ENCODE measurements at regions not wholly inside any gene's neighbourhood (a gene's known extent, or its start where the extent isn't known, plus 50 kb on each side); places are given as distances from the start of the nearest gene placed in this dataset.

DNA sequence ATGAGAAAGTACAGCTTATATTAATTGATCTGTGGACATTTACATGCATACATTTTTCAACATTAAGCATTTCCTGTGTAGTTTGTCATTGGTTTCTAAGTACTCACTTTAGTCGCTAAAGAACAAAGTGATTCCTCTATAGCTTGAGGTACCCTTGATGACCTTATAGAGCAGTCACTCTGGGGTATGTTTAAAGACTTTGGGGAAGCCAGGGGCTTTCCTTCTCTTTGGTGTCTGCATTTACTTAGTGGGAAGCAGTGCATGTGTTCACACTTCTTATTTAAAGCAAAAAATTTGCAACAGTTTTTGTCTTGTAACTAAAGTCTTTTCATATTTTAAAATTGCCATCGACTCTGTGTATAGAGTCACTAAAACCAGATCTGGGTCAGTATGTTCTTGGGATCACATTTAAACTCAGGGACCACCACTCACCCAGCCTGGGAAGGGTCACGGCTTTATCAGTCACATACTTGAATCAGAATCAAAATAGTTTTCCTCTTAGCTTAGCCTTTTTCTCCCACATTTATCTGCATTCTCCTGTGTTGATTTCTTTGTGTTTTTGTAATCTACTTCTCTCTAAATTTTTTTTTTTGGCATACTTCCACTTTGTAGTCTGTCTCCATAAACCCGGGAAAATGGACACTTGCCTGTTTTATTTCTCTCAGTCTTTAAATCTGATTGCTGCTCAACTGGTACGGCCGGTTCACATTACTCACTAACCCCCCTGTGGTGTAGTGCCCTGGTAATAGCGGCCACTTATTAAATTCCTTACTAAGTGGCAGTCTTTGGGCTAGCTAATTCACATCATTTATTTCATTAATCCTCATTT lies 143.9 kb upstream of the FBN2 start:
- TF ChIP-seq POLR2A (IDR thresholded peaks at IDR 0.05) (no peak), CTCF (IDR thresholded peaks at IDR 0.05 in 4 of 5, conservative IDR thresholded peaks at IDR 0.05 in 1 of 5) (no peak)

GRCh38 chr5:128682669-128683068 lies 144.6 kb upstream of the FBN2 start:
- intact Hi-C loops (cut with DNase I; ENCODE audit: low total_unique reads) (no loop called here), in situ Hi-C loops (cut with MboI; ENCODE audit: low sequenced_read_pairs in 4 of 4) (no loop called here)
- Histone ChIP-seq H3K27me3 (no peaks in the 10 kb centered on the region), H3K27ac (no peak overlapping the region), H3K4me1 (no peaks in the 10 kb centered on the region), H3K4me3 (no peak overlapping the region), H3K9me3 (no peaks in the 10 kb centered on the region), H3K36me3 (no peaks in the 10 kb centered on the region)
- ATAC-seq (no peak), DNase-seq (no peak)
- TF ChIP-seq POLR2A (IDR thresholded peaks at IDR 0.05), result no peak

More for the DNA sequence above, 143.9 kb upstream of the FBN2 start:
- DNase-seq, result no peak
- Histone ChIP-seq H3K4me3 (no peak overlapping the region), H3K27ac (no peak overlapping the region), H3K36me3 (no peaks in the 10 kb centered on the region), H3K4me1 (no peaks in the 10 kb centered on the region), H3K27me3 (no peaks in the 10 kb centered on the region), H3K9me3 (no peaks in the 10 kb centered on the region)
- in situ Hi-C loops (cut with MboI; ENCODE audit: low sequenced_read_pairs in 4 of 4), result no loop called here
- intact Hi-C loops (cut with DNase I; ENCODE audit: low total_unique reads), result no loop called here
- ATAC-seq, result no peak

- Histone ChIP-seq H3K27ac (no peak overlapping the region), H3K27me3 (no peaks in the 10 kb centered on the region), H3K36me3 (no peaks in the 10 kb centered on the region), H3K9me3 (no peaks in the 10 kb centered on the region), H3K4me3 (no peak overlapping the region), H3K4me1 (no peaks in the 10 kb centered on the region)
- DNase-seq (no peak), ATAC-seq (no peak)
- TF ChIP-seq POLR2A (IDR thresholded peaks at IDR 0.05), result no peak
- TF ChIP-seq CTCF (IDR thresholded peaks at IDR 0.05 in 4 of 5, conservative IDR thresholded peaks at IDR 0.05 in 1 of 5), result no peak
- intact Hi-C loops (cut with DNase I; ENCODE audit: low total_unique reads), result no loop called here
- in situ Hi-C loops (cut with MboI; ENCODE audit: low sequenced_read_pairs in 4 of 4), result no loop called here
Observed at GRCh38 chr5:128684961-128685360, 146.9 kb upstream of the FBN2 start.

- DNase-seq, result no peak
- Histone ChIP-seq H3K27ac (no peak overlapping the region), H3K27me3 (no peaks in the 10 kb centered on the region), H3K36me3 (no peaks in the 10 kb centered on the region), H3K9me3 (no peaks in the 10 kb centered on the region), H3K4me1 (no peaks in the 10 kb centered on the region), H3K4me3 (no peak overlapping the region)
- intact Hi-C loops (cut with DNase I; ENCODE audit: low total_unique reads), result no loop called here
- TF ChIP-seq CTCF (IDR thresholded peaks at IDR 0.05 in 4 of 5, conservative IDR thresholded peaks at IDR 0.05 in 1 of 5) (no peak), POLR2A (IDR thresholded peaks at IDR 0.05) (no peak)
- in situ Hi-C loops (cut with MboI; ENCODE audit: low sequenced_read_pairs in 4 of 4), result no loop called here
- no peak for ATAC-seq
Observed at GRCh38 chr5:128687930-128688329, 149.9 kb upstream of the FBN2 start.

- H3K4me3 ChIP-seq, result no peak overlapping the region
- H3K9me3 ChIP-seq, result no peaks in the 10 kb centered on the region
- H3K27me3 ChIP-seq, result no peaks in the 10 kb centered on the region
- no peak for TF ChIP-seq CTCF (IDR thresholded peaks at IDR 0.05 in 4 of 5, conservative IDR thresholded peaks at IDR 0.05 in 1 of 5)
- no peak for TF ChIP-seq POLR2A (IDR thresholded peaks at IDR 0.05)
- no peak overlapping the region for H3K27ac ChIP-seq
- H3K36me3 ChIP-seq, result no peaks in the 10 kb centered on the region
- in situ Hi-C loops (cut with MboI; ENCODE audit: low sequenced_read_pairs in 4 of 4) (no loop called here), intact Hi-C loops (cut with DNase I; ENCODE audit: low total_unique reads) (no loop called here)
- H3K4me1 ChIP-seq, result no peaks in the 10 kb centered on the region
- DNase-seq, result no peak
- ATAC-seq, result no peak
Observed at GRCh38 chr5:128693764-128694163, 155.7 kb upstream of the FBN2 start.

Measured in gastrocnemius medialis (tissue), 4 donors.